ENCODE measurements at regions not wholly inside any gene's neighbourhood (a gene's known extent, or its start where the extent isn't known, plus 50 kb on each side); places are given as distances from the start of the nearest gene placed in this dataset.

DNA sequence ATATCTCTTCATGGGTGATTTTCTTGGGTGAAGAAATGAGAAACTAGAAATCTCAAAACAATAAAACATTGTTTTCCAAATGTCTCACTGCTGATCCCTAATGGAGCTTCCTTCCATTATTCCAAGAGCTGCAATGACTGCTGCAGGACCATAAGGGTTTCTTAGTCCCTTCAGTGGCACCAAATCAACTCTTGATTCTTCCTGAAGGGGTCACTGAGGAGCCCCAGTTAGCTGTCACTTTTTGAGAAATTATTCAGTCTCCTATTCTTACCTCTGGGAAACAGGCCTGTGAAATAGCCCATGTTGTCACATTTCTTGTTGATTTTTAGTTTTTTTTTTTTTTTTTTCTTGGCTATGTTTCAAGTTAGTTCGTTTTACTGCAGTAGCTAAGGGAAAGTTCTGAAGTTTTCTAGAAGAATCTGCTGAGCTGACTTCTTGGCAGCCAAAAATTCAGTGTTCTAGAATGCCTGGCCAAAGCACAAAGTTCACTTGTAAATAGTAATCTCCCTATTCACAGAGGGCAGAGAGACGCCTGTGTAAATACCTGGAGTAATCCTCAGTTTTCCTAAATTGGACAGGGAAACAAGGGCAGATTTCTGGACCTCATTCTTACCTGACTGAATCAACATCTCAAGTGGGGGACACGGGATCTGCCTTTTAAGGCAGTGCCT, 480.0 kb downstream of the RIT2 start:
- Histone ChIP-seq H3K9me3 (no peaks in the 10 kb centered on the region), H3K36me3 (no peaks in the 10 kb centered on the region), H3K27ac (no peak overlapping the region), H3K27me3 (replicated peaks in 1 of 7) (no peaks in the 10 kb centered on the region), H3K4me1 (no peaks in the 10 kb centered on the region), H3K4me3 (no peak overlapping the region)
- WGBS, 5 donors = 44 to 65% (median 53%) methylated on average over 3 of the region's 3 CpGs
- no peak for DNase-seq
- intact Hi-C loops (cut with DNase I; ENCODE audit: low total_unique reads) = no loop called here
- TF ChIP-seq POLR2AphosphoS5 (IDR thresholded peaks at IDR 0.05) = no peak
- TF ChIP-seq, protein P1, sequence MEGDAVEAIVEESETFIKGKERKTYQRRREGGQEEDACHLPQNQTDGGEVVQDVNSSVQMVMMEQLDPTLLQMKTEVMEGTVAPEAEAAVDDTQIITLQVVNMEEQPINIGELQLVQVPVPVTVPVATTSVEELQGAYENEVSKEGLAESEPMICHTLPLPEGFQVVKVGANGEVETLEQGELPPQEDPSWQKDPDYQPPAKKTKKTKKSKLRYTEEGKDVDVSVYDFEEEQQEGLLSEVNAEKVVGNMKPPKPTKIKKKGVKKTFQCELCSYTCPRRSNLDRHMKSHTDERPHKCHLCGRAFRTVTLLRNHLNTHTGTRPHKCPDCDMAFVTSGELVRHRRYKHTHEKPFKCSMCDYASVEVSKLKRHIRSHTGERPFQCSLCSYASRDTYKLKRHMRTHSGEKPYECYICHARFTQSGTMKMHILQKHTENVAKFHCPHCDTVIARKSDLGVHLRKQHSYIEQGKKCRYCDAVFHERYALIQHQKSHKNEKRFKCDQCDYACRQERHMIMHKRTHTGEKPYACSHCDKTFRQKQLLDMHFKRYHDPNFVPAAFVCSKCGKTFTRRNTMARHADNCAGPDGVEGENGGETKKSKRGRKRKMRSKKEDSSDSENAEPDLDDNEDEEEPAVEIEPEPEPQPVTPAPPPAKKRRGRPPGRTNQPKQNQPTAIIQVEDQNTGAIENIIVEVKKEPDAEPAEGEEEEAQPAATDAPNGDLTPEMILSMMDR (IDR thresholded peaks at IDR 0.05 in 8 of 11, conservative IDR thresholded peaks at IDR 0.05 in 3 of 11) = no peak
- no peak for TF ChIP-seq POLR2A (IDR thresholded peaks at IDR 0.05)

DNA sequence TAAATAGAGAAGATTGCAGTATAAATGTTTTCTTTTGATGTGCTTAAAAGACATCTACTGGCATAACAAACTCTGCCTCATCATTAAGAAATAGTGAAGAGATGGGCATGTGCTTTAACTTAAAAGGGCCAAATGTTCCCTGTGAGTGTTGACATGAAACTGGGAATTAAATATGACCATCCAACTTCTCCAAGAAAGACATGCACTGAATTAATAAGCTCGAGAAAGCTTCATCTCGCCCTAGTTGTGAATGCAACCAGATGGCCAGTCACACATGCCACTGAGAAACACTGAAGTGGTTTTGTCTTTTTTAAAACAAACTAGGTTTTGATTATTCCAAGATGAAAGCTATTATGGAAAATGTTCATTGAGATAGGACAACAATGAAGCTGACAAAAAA, 479.2 kb downstream of the RIT2 start:
- Histone ChIP-seq H3K27ac (no peak overlapping the region), H3K9me3 (no peaks in the 10 kb centered on the region), H3K27me3 (replicated peaks in 1 of 7) (no peaks in the 10 kb centered on the region), H3K4me1 (no peaks in the 10 kb centered on the region), H3K4me3 (no peak overlapping the region), H3K36me3 (no peaks in the 10 kb centered on the region)
- 73 to 86% (median 82%) methylated on average over 2 of the region's 2 CpGs for WGBS, 5 donors
- no peak for DNase-seq
- intact Hi-C loops (cut with DNase I; ENCODE audit: low total_unique reads) = no loop called here
- TF ChIP-seq, protein P1 (IDR thresholded peaks at IDR 0.05 in 8 of 11, conservative IDR thresholded peaks at IDR 0.05 in 3 of 11) = no peak
- TF ChIP-seq POLR2AphosphoS5 (IDR thresholded peaks at IDR 0.05) (no peak), POLR2A (IDR thresholded peaks at IDR 0.05) (no peak)

DNA sequence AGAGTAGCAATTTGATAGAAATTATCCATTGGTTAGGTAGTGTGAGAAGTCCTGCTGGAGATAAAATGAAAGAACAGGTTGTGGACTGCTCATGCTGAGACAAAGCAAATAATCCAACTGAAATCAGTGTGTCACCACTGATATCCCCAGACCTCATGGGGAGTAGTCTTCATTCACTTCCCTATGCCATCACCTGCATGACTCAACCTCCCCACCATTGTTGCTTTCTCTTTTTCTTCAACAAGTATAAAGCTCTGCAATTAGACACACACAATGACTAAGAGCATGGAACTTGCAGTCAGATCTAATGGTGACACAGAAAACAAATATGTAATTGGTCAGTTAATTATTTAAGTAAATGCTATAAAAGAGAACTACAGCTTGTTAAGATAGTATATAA, 475.3 kb downstream of the RIT2 start:
- H3K27me3 ChIP-seq (replicated peaks in 1 of 7) = no peaks in the 10 kb centered on the region

DNA sequence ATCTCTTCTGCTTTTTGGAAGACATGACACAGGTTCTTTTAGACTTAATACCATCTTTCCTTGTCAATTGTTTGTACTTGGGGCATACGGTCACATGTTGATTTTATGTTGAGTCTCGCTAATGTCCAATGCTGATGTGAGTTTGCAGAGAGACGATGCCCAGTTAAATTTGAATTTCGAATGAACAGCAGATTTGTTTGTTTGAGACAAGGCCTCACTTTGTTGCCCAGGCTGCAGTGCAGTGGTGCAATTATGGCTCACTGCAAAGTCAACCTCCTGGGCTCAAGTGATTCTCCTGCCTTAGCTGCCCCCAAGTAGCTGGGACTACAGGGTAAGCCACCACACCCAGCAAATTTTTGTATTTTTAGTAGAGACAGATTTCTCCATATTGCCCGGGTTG, 473.5 kb downstream of the RIT2 start:
- Histone ChIP-seq H3K36me3 (no peaks in the 10 kb centered on the region), H3K4me3 (no peak overlapping the region), H3K4me1 (no peaks in the 10 kb centered on the region), H3K27me3 (replicated peaks in 1 of 7) (no peaks in the 10 kb centered on the region), H3K27ac (no peak overlapping the region), H3K9me3 (peaks cover 0 to 6% (median 0%) of the 10 kb centered on the region in 8 donors)
- 87 to 91% (median 89%) methylated on average over 5 of the region's 5 CpGs for WGBS, 5 donors
- DNase-seq = no peak
- intact Hi-C loops (cut with DNase I; ENCODE audit: low total_unique reads) = no loop called here
- TF ChIP-seq POLR2A (IDR thresholded peaks at IDR 0.05) (no peak), POLR2AphosphoS5 (IDR thresholded peaks at IDR 0.05) (no peak)
- TF ChIP-seq, protein P1 (IDR thresholded peaks at IDR 0.05 in 8 of 11, conservative IDR thresholded peaks at IDR 0.05 in 3 of 11) = no peak

More for the DNA sequence above, 475.3 kb downstream of the RIT2 start:
- Histone ChIP-seq H3K27ac (no peak overlapping the region), H3K36me3 (no peaks in the 10 kb centered on the region), H3K4me3 (no peak overlapping the region), H3K9me3 (peaks cover 0 to 6% (median 0%) of the 10 kb centered on the region in 8 donors), H3K4me1 (no peaks in the 10 kb centered on the region)
- DNase-seq = no peak
- intact Hi-C loops (cut with DNase I; ENCODE audit: low total_unique reads) = no loop called here
- TF ChIP-seq, protein P1 (IDR thresholded peaks at IDR 0.05 in 8 of 11, conservative IDR thresholded peaks at IDR 0.05 in 3 of 11) = no peak
- no peak for TF ChIP-seq POLR2A (IDR thresholded peaks at IDR 0.05)
- TF ChIP-seq POLR2AphosphoS5 (IDR thresholded peaks at IDR 0.05) = no peak

Measured in spleen (tissue), 11 donors.